Keratinocyte (primary cell): ENCODE measurements at regions not wholly inside any gene's neighbourhood (a gene's known extent, or its start where the extent isn't known, plus 50 kb on each side); places are given as distances from the start of the nearest gene placed in this dataset.

Source experiments
- DNase-seq: peaks from one replicate; pipeline ENCODE4 v3.0.0-alpha.2; 2011; ENCODE audit warnings: low read depth, missing footprints, low spot score
- FAIRE-seq: peaks from 2 replicates; lab custom pipeline; 2011; peaks lifted over from hg19 to GRCh38; lab: Jason Lieb, UNC
- H2AFZ ChIP-seq: 2 replicates; pipeline ENCODE4 v1.6.0; 2012; ENCODE audit warnings: low read length, control low read depth, inconsistent platforms; ENCODE audit not compliant: control insufficient read depth
- H3K27ac ChIP-seq: 2 replicates; pipeline ENCODE4 v1.5.1; 2011; ENCODE audit warnings: low read length; ENCODE audit not compliant: control insufficient read depth, insufficient read depth
- H3K27me3 ChIP-seq: 3 replicates; pipeline ENCODE4 v1.6.0; 2011; ENCODE audit warnings: low read length; ENCODE audit not compliant: control insufficient read depth, insufficient read depth; ENCODE audit errors: extremely low read depth
- H3K36me3 ChIP-seq, 2 experiments: 2 replicates in 1 of 2; 3 replicates in 1 of 2; pipeline ENCODE4 v1.5.1; 2011; ENCODE audit warnings: low read length in 2 of 2, mild to moderate bottlenecking in 1 of 2; ENCODE audit not compliant: control insufficient read depth in 2 of 2, insufficient read depth in 2 of 2; ENCODE audit errors: extremely low read depth in 1 of 2
- H3K4me1 ChIP-seq: 3 replicates; pipeline ENCODE4 v1.5.1; 2011; ENCODE audit warnings: low read length; ENCODE audit not compliant: control insufficient read depth, insufficient read depth; ENCODE audit errors: extremely low read depth
- H3K4me2 ChIP-seq: 3 replicates; pipeline ENCODE4 v1.6.0; 2011; ENCODE audit warnings: low read depth, low read length; ENCODE audit not compliant: control insufficient read depth, insufficient read depth; ENCODE audit errors: extremely low read depth
- H3K4me3 ChIP-seq, 3 experiments: fragments of 200-600 bp in 1 of 3; sonication (generic) in 1 of 3; 2 replicates in 2 of 3; 3 replicates in 1 of 3; pipeline ENCODE4 v1.5.1; 2011 to 2016; ENCODE audit warnings: low read length in 3 of 3, mild to moderate bottlenecking in 3 of 3, control low read depth in 2 of 3, inconsistent platforms in 1 of 3, low read depth in 1 of 3, mixed read lengths in 1 of 3, mixed run types in 1 of 3, moderate library complexity in 1 of 3; ENCODE audit not compliant: control insufficient read depth in 2 of 3, insufficient read depth in 2 of 3; ENCODE audit errors: extremely low read depth in 1 of 3
- H3K79me2 ChIP-seq: 2 replicates; pipeline ENCODE4 v1.6.0; 2012; ENCODE audit warnings: low read length; ENCODE audit not compliant: control insufficient read depth, insufficient read depth
- H3K9ac ChIP-seq: 3 replicates; pipeline ENCODE4 v1.6.0; 2011; ENCODE audit warnings: low read length; ENCODE audit not compliant: control insufficient read depth, insufficient read depth; ENCODE audit errors: extremely low read depth
- H3K9me1 ChIP-seq: 3 replicates; pipeline ENCODE4 v1.6.0; 2011; ENCODE audit warnings: low read length; ENCODE audit not compliant: control insufficient read depth, insufficient read depth; ENCODE audit errors: extremely low read depth
- H3K9me3 ChIP-seq: 2 replicates; pipeline ENCODE4 v1.5.1; 2012; ENCODE audit warnings: low read depth, low read length; ENCODE audit not compliant: control insufficient read depth
- H4K20me1 ChIP-seq: 3 replicates; pipeline ENCODE4 v1.6.0; 2011; ENCODE audit warnings: low read length; ENCODE audit not compliant: control insufficient read depth, insufficient read depth; ENCODE audit errors: extremely low read depth
- EZH2 ChIP-seq: IDR thresholded peaks from one replicate; pipeline ENCODE4 v1.6.1; 2012; ENCODE audit warnings: inconsistent platforms, mild to moderate bottlenecking, low read length, moderate library complexity
- dilution Hi-C: fragments of 300-500 bp; cut with MboI; formaldehyde crosslinking; loops from one replicate; pipeline ENCODE4 v1.7.0; 2020; ENCODE audit warnings: low sequenced_read_pairs; ENCODE audit not compliant: extremely low pct_ligation_motif_present
- TF ChIP-seq, protein P1 (sequence below), 3 experiments: IDR thresholded peaks in 1 of 3; conservative IDR thresholded peaks in 1 of 3; optimal IDR thresholded peaks in 1 of 3; 2 replicates in 2 of 3; 3 replicates in 1 of 3; pipeline versions ENCODE3 to v1.5.1; 2011; ENCODE audit warnings: low read length in 3 of 3, mild to moderate bottlenecking in 3 of 3, moderate library complexity in 2 of 3, control low read depth in 1 of 3, inconsistent platforms in 1 of 3; ENCODE audit not compliant: insufficient read depth in 2 of 3; ENCODE audit errors: extremely low read depth in 1 of 3

- Histone ChIP-seq H3K36me3 (no peaks in the 10 kb centered on the region), H3K79me2 (no peaks in the 10 kb centered on the region), H3K4me1 (peaks cover 12% of the 10 kb centered on the region), H3K27ac (no peak overlapping the region), H3K4me2 (no peak overlapping the region), H4K20me1 (no peaks in the 10 kb centered on the region), H3K9me1 (no peaks in the 10 kb centered on the region), H3K27me3 (no peaks in the 10 kb centered on the region), H3K4me3 (no peak overlapping the region), H3K9me3 (no peaks in the 10 kb centered on the region), H3K9ac (no peak overlapping the region), H2AFZ (no peak overlapping the region)
- DNase-seq (no peak), FAIRE-seq (no peak)
- TF ChIP-seq, protein P1, sequence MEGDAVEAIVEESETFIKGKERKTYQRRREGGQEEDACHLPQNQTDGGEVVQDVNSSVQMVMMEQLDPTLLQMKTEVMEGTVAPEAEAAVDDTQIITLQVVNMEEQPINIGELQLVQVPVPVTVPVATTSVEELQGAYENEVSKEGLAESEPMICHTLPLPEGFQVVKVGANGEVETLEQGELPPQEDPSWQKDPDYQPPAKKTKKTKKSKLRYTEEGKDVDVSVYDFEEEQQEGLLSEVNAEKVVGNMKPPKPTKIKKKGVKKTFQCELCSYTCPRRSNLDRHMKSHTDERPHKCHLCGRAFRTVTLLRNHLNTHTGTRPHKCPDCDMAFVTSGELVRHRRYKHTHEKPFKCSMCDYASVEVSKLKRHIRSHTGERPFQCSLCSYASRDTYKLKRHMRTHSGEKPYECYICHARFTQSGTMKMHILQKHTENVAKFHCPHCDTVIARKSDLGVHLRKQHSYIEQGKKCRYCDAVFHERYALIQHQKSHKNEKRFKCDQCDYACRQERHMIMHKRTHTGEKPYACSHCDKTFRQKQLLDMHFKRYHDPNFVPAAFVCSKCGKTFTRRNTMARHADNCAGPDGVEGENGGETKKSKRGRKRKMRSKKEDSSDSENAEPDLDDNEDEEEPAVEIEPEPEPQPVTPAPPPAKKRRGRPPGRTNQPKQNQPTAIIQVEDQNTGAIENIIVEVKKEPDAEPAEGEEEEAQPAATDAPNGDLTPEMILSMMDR (optimal IDR thresholded peaks at IDR 0.05 in 1 of 3, IDR thresholded peaks at IDR 0.05 in 1 of 3, conservative IDR thresholded peaks at IDR 0.05 in 1 of 3; ENCODE audit: extremely low read depth in 1 of 3, insufficient read depth in 2 of 3, low read length in 3 of 3) = no peak
- no peak for TF ChIP-seq EZH2
- dilution Hi-C loops = no loop called here
Measured at GRCh38 chr1:81121306-81121705, 679.4 kb upstream of the ADGRL2 start.

GRCh38 chr1:81119319-81119718 is 681.4 kb upstream of the ADGRL2 start:
- peak overlapping the region; percentile 30 for H3K4me2 ChIP-seq
- DNase-seq (peak; percentile 73), FAIRE-seq (peak; percentile 89)
- H3K27me3 ChIP-seq = no peaks in the 10 kb centered on the region
- no peaks in the 10 kb centered on the region for H4K20me1 ChIP-seq
- H3K9me1 ChIP-seq = no peaks in the 10 kb centered on the region
- no peaks in the 10 kb centered on the region for H3K79me2 ChIP-seq
- H3K4me3 ChIP-seq = no peak overlapping the region
- no peaks in the 10 kb centered on the region for H3K36me3 ChIP-seq
- dilution Hi-C loops = no loop called here
- H3K9me3 ChIP-seq = no peaks in the 10 kb centered on the region
- H3K27ac ChIP-seq = no peak overlapping the region
- H2AFZ ChIP-seq = no peak overlapping the region
- no peak overlapping the region for H3K9ac ChIP-seq
- TF ChIP-seq EZH2 = no peak
- TF ChIP-seq, protein P1 (optimal IDR thresholded peaks at IDR 0.05 in 1 of 3, IDR thresholded peaks at IDR 0.05 in 1 of 3, conservative IDR thresholded peaks at IDR 0.05 in 1 of 3; ENCODE audit: extremely low read depth in 1 of 3, insufficient read depth in 2 of 3, low read length in 3 of 3) = no peak
- H3K4me1 ChIP-seq = peaks cover 12% of the 10 kb centered on the region
